Stimulated activated CD4-positive, alpha-beta T cell treated with anti-CD3 and anti-CD28 coated beads, Interleukin-15, amount 100 ng/mL, for 48 hours (primary cell): ENCODE measurements at regions not wholly inside any gene's neighbourhood (a gene's known extent, or its start where the extent isn't known, plus 50 kb on each side); places are given as distances from the start of the nearest gene placed in this dataset.
"Not testable (repeated sequence)": the region's sequence is repeated elsewhere in the genome, so short reads cannot be mapped to it uniquely, and the experiment has no call there.

Experiments
- DNase-seq, 2 donors: peaks; one replicate each; pipeline ENCODE4 v3.0.0-alpha.2; 2020; ENCODE audit warnings: low read depth in 2 of 2

- not testable (repeated sequence) for DNase-seq
These were observed 131.8 kb upstream of the RXFP2 start for GRCh38 chr13:31607531-31607930.

- DNase-seq: not testable (repeated sequence)
These were observed 130.5 kb upstream of the RXFP2 start for GRCh38 chr13:31608780-31609179.

- DNase-seq: no peak
These were observed 128.9 kb upstream of the RXFP2 start for GRCh38 chr13:31610270-31610998.

- DNase-seq: no peak
These were observed 128.1 kb upstream of the RXFP2 start for GRCh38 chr13:31611214-31611613.

- DNase-seq: no peak
These were observed 125.3 kb upstream of the RXFP2 start for GRCh38 chr13:31614073-31614472.

GRCh38 chr13:31614704-31615103, 124.6 kb upstream of the RXFP2 start:
- no peak for DNase-seq

- no peak for DNase-seq
These were observed 114.2 kb upstream of the RXFP2 start for GRCh38 chr13:31625115-31625514.

- DNase-seq: no peak
These were observed 112.1 kb upstream of the RXFP2 start for GRCh38 chr13:31627097-31627845.

GRCh38 chr13:31629085-31629780, 110.1 kb upstream of the RXFP2 start:
- no peak for DNase-seq

- no peak for DNase-seq
These were observed 108.3 kb upstream of the RXFP2 start for GRCh38 chr13:31631071-31631470.

GRCh38 chr13:31631746-31632145, 107.6 kb upstream of the RXFP2 start:
- DNase-seq: no peak

GRCh38 chr13:31638577-31638976, 100.7 kb upstream of the RXFP2 start:
- DNase-seq: no peak

GRCh38 chr13:31639443-31640163, 99.7 kb upstream of the RXFP2 start:
- no peak for DNase-seq

- DNase-seq: no peak
These were observed 89.6 kb upstream of the RXFP2 start for GRCh38 chr13:31649766-31650165.

- DNase-seq: no peak
These were observed 85.6 kb upstream of the RXFP2 start for GRCh38 chr13:31653730-31654129.

GRCh38 chr13:31663880-31664585, 75.3 kb upstream of the RXFP2 start:
- DNase-seq: no peak

GRCh38 chr13:31670831-31671617, 68.3 kb upstream of the RXFP2 start:
- DNase-seq: no peak

- DNase-seq: no peak
These were observed 65.3 kb upstream of the RXFP2 start for GRCh38 chr13:31674051-31674450.

- no peak for DNase-seq
These were observed 63.8 kb upstream of the RXFP2 start for GRCh38 chr13:31675440-31675953.

GRCh38 chr13:31681133-31681532, 58.2 kb upstream of the RXFP2 start:
- DNase-seq: no peak
